GM19468 (cell line): ENCODE measurements at regions not wholly inside any gene's neighbourhood (a gene's known extent, or its start where the extent isn't known, plus 50 kb on each side); places are given as distances from the start of the nearest gene placed in this dataset.

Experiments
- ATAC-seq: cut with Tn5 transposase; IDR thresholded peaks from one replicate; pipeline ENCODE4 v1.9.1; 2021; ENCODE audit warnings: mild to moderate bottlenecking, moderate library complexity, moderate number of reproducible peaks; ENCODE audit not compliant: unreplicated experiment; ENCODE audit errors: extremely low read depth

DNA sequence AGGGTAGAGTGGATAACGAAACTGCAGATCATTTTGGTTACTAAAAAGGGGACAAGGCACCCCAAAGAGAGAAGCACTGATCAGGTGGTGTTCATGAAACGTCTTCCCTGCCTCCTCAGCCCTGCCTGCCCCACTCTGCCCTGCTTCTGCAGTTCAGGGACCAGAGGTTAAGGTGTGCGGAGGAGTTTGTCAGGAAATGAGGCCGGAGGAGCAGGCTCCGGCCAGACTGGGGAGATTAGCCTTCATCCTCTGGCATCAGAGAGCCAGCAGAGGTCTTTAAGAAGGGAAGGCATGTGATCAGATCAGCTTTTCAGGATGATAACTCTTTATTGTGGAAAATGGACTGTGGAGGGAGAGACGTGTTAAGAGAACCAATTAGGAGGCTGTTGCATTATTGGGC, 291.9 kb upstream of the NR5A2 start:
- ATAC-seq, result no peak

DNA sequence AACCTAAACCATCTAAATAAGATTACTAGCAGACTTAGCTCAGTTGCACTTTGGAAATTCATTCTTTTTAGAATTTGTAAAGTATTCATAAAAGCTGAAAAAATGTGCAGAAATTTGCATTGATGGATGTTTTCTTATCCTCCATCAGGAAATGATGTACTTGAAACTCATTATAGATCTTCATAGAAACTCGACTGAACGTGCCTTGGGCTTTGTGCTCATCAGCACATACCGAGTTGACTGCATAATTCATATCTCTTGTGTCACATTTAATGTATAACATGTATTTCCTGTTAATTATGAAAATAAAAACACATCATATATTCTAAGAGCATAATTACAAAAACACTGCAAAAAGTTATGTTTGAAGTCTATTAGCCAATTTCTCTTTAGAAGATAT, 290.9 kb upstream of the NR5A2 start:
- ATAC-seq, result no peak

DNA sequence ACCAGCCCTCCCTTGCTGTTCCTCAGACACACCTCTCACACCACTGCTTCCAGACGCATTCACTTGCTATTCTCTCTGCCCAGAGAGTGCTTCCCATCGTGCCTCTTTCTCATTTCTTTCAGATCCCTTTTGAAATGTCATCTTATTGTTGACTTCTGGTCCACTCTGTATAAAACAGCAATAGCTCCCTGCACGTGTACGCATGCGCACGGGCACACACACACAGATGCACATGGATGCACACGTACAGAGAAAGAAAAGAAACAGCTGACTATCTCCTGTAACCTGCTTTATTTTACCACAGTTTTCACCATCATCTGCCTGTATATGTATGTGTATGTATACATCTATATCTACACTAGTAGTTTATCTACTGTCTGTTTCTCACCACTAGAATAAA, 285.9 kb upstream of the NR5A2 start:
- no peak for ATAC-seq

DNA sequence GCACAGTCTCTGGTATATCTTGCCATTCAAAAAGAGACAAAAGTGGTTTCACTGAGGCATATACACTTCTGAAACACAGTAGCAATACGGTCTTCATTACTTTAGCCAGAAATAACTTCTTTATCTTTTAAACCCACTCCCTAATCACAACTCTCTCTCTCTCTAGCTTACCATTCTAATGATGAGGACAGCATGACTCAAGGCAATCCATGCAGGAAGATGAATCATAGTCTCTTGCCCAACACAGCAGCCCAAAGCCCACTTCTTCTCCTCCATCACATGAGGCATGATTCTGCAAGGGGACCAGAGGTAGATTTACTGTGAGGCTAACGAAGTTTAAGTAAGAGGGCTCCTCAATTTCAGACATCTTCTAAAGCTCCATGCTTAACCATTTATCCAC, 285.0 kb upstream of the NR5A2 start:
- ATAC-seq, result no peak

DNA sequence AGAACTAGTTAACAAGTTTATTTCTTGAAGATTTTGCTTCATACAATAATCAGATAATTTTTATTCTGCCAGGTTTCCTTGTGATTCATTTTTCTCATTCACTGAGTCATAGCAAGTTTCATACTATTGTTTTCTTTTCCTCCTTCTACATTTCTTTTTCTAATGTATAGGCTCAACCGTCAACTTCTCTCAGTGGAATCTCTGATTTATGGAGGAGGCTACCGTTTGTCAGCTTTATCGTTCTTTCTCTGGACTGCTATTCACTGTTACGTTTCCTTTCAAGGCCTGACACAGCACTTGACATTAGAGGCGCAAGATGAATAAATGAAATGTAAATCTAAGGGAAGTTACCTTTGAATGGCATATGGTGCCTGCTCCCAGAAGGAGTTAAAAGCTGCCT, 284.3 kb upstream of the NR5A2 start:
- no peak for ATAC-seq

DNA sequence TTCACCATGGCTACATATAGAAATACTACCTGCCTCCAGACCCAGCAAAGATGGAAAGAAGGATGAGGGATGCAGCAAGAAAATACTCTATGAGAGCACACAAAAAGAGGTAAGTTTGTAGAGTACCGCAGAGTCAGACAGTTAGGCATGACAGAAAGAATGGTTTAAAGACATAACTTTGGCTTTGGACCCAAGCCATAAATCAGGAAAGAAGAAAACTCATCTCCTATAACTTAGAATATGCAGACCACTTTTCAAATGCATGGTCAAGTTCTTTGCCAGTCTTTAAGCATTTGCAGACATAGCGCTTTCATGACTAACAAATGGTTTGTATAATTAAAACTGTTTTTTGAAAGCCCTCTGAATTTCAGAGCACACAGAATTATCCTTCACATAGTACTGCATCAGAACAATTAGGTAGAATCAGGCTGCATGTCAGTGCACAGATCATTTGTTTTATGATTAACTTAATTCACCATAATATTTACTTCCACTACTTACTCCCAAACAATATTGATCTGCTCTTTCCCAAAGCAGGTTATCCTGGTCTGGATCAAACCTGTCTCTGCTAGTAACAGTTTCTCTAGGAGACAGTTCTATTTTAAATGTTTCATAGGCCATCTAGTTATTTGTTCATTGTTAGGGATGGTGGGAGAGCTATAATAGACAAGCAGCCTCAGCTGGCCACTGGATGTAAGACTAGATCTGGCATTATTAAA, 280.7 kb upstream of the NR5A2 start:
- no peak for ATAC-seq

DNA sequence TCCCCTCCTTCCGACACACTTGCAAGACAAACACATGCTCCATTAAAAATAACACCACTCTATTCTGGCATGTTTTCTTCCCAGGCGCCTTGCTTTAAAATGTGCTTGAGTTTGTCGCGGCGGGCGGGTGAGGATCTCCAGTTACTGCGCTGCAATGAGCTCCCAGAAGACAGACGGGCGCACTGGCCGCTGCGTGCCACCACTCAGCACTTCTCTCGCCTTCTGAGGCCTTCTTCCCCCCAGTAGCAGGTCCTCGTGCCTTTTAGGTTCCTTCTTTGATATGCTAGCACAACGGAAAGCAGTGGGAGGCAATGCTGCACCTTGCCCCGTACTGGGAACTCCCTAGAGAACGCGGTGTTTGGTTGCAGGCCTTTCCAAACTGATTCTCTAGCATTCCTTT, 279.5 kb upstream of the NR5A2 start:
- ATAC-seq, result no peak

DNA sequence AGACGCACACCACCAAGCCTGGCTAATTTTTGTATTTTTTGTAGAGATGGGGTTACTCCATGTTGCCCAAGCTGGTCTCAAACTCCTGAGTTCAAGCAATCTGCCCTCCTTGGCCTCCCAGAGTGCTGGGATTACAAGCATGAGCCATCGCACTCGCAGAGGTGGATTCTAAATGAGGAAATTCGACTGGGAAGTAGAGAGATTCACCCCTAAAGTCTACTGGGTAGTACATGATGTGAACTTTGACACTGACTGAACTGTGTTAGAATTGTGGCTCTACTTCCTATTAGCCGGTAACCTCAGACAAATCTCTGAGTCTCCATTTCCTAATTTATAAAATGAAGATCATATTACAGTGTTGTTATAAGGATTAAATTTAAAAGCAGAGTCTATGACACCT, 276.0 kb upstream of the NR5A2 start:
- no peak for ATAC-seq

DNA sequence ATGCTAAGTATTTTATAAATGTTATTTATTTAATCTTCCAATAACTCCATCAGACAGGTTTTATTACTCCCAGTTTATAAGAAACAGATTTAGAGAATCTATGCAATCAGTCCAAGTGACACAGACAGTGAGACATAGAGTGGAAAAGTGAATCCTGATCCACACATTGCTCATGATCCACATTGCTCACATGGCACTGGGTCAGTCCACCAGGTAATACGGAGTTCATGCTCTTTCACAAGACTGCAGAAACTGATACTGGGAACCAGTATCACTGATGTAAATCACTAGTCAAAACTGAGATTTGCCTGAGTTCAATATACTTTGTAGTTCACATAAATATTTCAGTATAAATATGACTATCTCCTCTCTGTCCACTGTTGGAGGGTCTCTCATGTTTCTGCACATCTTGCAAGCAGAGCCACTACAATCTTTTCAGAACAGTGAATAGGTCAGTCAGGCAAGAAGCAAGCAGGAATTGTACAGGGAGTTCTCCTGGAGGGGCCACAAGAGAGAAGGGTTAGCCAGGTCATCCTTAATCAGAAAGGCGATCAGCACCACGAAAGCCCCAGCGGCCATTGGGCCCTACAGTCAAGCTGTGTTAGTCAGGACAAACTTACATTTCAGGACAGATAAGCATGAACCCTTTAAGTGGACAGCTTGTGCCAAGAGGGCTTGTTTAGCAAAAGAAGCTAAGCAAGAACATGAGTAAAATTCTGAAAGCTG, 275.4 kb upstream of the NR5A2 start:
- ATAC-seq, result no peak

DNA sequence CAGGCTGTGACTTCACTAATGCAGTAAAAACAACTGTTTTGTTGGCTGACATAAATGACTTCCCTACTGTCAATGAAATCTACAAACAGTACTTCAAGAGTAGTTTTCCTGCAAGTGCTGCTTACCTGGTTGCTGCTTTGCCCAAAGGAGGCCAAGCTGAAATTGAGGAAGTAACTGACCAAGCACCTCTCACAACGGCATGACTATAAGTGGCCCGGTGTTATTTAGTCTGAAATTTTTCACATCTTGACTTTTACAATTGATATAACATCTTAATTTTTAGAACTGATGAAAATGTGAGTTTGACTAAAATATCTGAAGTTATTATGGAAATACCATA, 274.9 kb upstream of the NR5A2 start:
- ATAC-seq, result no peak

DNA sequence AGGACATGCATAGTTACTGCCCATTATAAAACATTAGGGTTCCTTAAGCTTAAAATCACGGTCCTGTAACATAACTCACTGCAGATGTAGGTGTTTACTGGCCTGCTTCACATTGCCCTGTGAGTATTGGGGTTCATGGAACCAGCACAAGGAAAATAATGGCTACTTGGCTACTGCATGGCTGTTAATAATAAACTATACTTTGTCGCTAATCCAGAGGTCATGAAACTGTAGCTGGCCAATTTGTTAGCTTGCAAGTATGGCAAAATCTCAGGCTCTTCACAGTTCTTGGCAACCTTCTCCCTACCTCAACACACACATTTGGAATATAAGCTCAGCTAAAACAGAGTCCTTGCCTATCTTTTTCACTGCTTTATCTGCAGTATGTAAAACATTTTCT, 274.0 kb upstream of the NR5A2 start:
- no peak for ATAC-seq

DNA sequence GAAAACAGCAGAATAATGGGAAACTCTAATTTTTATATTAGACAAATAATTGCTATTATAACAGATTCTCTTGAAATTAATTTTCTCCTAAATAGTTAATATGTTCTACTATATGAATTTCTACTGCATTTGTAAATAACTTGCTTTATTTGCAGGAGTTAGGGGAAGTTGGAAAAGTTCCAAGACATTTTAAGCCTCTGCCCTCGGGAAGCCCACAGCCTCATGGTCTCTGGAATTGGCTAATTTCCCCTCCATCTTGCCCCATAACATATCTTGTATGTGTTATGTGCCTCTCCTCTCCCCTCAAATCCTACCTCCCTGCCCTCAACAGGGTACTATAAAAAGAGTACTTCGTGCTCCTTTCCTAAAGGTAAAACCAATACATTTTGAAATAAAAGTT, 271.4 kb upstream of the NR5A2 start:
- no peak for ATAC-seq

DNA sequence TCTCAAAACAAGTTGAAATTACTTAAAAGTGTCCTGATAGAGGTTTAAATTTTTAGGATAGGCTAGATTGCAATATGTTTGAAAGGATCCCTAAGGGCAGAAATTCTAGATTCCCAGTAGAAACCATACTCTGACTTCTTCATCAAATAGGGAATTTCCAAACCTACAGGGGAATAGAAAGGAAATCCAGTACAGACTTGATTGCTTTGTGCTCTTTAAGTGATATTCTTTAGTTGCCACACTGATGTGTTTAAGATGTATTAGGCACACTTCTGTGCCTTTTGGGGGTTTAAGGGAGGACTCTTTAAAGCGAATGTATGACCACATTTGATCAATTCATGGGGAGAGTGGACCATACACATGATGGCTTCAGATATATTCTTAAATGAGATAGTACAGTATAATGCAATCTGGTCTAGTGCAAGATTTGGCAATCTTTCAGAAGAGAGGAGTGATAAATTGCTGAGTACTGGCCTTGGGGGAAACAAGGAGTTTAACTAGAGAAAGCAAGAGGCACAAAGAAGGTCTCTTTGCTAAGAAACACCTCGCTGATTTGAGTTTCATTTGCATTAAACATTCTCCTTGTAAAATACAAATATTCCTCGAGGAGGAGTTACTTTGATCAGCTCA, 268.8 kb upstream of the NR5A2 start:
- ATAC-seq, result no peak

DNA sequence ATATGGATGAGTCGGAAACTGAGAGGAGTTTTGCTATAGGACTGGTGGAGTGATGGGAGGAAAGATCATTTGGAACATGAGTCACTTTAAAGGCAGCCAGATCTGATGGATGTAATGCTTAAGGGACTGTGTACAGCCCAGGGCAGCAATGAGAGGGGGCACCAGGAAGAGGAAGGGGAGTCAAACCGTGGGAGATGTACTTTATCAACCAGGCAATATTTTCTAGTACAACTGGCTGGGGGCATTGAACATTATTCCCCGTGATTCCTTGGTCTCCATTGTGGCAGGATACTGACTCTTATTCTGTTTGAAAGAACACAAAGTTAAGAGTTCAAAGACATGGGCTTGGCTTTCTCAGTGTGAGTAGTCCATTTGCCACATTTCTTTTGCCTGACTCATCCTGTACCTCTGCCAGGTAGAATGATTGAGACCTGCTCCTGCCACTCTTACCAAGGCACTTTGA, 268.2 kb upstream of the NR5A2 start:
- ATAC-seq, result no peak

DNA sequence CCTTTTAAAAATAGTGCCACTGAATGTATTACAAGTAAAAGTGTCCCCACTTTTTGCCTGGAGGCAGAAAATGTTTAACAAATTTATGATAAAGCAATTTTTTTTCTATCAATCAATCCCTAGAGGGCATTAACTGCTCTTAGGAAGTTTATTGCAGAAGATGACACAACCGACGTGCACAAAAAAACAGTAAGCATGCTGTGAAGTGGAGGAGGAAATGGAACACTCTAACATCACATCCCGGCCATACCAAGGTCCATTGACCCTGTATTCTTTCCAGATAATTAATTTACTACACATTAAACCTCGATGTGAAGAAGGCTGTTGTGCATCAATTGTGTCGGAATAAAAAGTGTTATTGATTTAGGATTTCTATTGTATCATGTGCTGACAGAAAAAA, 264.9 kb upstream of the NR5A2 start:
- ATAC-seq, result no peak

DNA sequence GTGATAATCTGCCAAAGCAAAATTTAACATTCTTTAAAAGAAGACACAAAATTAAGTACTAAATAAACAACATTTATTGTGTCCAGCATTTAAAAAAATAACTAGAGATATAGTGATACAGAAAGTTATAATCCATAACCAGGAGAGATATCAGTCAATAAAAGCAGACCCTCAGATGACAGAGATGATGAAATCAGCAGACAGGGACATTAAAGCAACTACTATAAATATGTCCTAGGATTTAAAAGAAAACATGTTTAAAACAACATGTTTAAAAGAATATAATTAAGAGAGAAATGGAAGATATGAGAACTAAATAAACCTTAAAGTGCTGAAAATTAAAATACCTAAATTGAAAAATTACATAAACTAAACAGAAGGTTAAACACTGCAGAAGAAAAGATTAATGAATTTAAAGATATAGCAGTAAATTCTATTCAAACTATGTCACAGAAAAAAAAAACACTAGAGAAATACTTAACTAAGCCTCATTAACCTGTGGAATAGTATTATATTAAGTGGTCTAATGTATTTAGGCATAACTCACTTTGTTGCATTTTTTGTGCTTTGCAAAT, 261.2 kb upstream of the NR5A2 start:
- ATAC-seq, result no peak

DNA sequence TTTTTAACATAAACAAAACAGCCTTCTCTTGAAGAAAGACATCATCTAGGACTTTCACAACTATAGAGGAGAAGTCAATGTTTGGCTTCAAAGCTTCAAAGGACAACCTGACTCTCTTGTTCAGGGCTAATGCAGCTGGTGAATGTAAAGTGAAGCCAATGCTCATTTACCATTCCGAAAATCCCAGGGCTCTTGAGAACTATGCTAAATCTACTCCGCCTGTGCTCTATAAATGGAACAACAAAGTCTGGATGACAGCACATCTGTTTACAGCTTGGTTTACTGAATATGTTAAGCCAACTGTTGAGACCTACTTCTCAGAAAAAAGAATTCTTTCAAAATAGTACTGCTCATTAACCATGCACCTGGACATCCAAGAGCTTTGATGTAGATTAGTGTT, 259.8 kb upstream of the NR5A2 start:
- ATAC-seq, result no peak

DNA sequence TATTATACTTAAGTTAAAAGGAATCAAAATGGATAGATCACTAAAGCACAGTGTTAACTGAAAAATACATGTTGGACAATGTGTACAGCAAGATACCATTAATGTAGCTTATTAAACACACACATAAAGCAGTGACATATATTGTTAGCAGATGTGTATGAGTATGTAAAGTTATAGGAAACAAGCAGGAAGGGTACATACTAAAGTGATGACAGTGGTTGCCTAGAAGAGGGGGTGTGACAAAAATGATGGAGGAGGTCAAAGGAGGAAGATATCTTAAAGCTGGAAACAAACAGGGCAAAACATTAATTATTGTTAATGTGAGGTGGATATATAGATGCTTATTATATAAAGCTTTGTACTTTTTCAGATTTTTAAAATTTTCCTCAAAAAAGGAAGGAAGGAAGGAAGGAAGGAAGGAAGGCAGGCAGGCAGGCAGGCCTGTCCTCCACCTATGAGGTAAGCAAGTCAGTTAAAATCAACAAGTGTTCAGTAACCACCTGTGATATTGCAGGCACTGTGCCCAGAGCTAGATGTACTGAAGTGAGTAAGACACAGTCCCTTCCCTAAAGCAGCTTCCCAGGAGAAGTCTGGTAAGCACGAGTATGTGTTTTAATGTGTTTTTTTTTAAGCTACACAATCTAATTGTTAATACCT, 252.9 kb upstream of the NR5A2 start:
- no peak for ATAC-seq

DNA sequence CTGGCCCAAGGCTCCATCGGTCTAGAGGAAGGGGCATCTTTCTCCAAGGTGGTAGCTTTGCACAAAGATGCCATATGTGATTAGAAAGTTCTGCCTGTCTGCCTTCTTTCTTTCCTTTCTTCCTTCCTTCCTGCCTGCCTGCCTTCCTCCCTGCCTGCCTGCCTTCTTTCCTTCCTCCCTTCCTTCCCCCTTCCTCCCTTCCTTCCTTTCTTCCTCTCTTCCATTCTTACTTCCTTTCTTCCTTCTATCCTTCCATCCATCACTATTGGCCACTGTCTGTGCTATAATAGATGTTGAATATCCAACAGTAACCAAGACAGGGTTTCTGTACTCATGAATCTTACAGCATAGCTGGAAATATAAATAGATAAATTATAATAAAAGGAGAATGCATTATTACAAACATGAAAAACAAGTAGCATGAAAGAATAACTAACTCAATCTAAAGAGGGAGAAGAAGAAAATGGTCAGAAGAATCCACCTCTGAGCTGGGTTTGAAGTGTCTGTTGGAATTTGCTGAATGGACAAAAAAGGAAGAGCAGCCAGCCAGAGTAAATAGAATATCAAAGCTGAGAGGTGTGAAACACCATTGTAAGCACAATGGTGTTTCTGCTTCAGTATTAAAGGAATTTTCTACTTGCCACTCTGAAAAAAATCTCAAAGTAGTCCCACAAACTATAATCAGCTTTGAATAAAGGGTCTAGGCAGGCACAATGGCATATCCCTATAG, 250.6 kb upstream of the NR5A2 start:
- no peak for ATAC-seq

DNA sequence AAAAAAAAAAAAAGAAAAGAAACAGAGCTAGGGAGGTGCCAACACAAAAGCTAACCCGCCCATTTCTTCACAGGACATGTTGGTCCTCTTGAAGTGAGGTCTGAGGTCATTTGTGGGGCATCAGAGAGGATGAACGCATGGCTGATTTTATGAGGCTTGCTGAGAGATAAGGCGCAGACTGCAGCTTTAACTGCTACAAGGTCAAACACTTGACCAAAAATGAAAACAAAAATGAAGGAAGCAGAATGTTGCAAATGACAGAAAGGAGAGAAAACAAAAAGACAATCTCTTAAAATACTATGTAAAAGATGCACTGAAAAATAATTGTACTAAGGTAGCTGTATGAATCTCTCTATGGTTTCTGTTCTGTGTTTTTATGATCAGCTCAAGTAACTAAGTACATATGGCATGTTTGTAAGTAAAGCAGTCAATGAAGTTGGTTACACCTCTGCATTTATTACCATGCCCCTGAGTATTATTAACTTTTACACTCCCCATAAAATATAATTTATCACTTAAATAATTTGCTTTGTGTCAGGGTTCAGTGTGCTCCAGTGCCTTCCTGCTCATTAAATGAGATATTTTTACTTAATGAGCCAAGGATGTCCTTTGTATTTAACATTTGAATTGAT, 249.1 kb upstream of the NR5A2 start:
- no peak for ATAC-seq
